GM21528 (cell line): ENCODE measurements at regions not wholly inside any gene's neighbourhood (a gene's known extent, or its start where the extent isn't known, plus 50 kb on each side); places are given as distances from the start of the nearest gene placed in this dataset.
"Not testable (repeated sequence)": the region's sequence is repeated elsewhere in the genome, so short reads cannot be mapped to it uniquely, and the experiment has no call there.

Experiments
- ATAC-seq: cut with Tn5 transposase; IDR thresholded peaks from one replicate; pipeline ENCODE4 v1.9.1; 2021; ENCODE audit warnings: mild to moderate bottlenecking, moderate library complexity; ENCODE audit not compliant: unreplicated experiment, low FRiP score

- no peak for ATAC-seq
These were observed 136.5 kb upstream of the GPR12 start for GRCh38 chr13:26896986-26897668.

GRCh38 chr13:26895808-26896466 is 135.4 kb upstream of the GPR12 start:
- no peak for ATAC-seq

GRCh38 chr13:26895081-26895807 is 134.7 kb upstream of the GPR12 start:
- ATAC-seq, result no peak

GRCh38 chr13:26888632-26889031 is 128.0 kb upstream of the GPR12 start:
- ATAC-seq, result no peak

- no peak for ATAC-seq
These were observed 127.0 kb upstream of the GPR12 start for GRCh38 chr13:26887594-26887993.

- ATAC-seq, result no peak
These were observed 123.1 kb upstream of the GPR12 start for GRCh38 chr13:26883613-26884257.

DNA sequence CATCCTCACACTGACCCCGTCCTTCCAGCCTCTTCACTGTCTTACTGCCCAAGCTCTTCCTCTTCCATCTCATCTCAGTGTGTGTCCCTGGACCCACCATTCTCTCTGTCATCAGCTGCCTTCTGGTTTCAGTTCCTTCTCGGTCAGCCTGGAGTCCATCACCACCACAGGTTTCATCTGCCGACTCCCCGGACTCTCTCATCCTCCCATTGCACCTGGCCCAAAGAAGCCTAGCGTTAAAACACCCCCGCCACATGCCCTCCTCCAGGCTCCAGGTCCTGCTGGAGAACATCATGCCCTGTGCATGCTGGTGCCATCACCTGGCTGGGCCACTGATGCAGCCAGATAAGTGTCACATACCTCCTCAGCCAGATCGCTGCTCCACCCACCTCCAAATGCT is 122.1 kb upstream of the GPR12 start:
- ATAC-seq, result no peak

- no peak for ATAC-seq
These were observed 120.6 kb upstream of the GPR12 start for GRCh38 chr13:26881154-26881553.

- ATAC-seq, result no peak
These were observed 120.1 kb upstream of the GPR12 start for GRCh38 chr13:26880735-26881134.

DNA sequence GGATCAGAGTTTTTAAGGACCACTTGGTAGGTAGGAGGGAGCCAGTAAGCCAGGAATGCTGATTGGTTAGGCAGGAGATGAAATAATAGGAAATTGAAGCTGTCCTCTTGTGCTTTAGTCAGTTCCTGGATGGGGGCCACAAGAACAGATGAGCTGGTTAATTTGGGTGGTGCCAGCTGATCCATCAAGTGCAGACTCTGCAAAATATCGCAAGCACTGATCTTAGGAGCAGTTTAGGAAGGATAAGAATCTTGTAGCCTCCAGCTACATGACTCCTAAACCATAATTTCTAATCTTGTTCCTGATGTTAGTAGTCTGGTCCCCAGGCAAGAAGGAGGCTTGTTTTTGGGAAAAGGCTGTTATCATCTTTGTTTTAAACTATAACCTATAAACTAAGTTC is 117.9 kb upstream of the GPR12 start:
- ATAC-seq, result no peak

DNA sequence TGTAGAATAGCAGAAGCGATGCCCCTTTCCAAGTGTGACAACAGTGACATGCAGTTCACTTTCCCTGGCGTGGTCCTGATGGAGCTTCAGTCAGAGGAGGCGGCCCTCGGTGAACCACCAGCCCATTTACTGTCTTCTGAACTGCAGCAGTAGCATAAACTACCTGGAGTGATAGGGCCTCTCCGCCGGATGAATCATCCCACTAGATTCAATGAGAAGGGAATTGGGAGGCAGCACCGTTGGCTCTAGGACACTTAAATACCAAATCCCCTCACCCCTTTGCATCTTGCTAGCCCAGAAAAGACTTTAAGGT is 112.8 kb upstream of the GPR12 start:
- ATAC-seq, result no peak

- no peak for ATAC-seq
These were observed 112.2 kb upstream of the GPR12 start for GRCh38 chr13:26872525-26873385.

GRCh38 chr13:26867451-26868091 is 107.0 kb upstream of the GPR12 start:
- no peak for ATAC-seq

DNA sequence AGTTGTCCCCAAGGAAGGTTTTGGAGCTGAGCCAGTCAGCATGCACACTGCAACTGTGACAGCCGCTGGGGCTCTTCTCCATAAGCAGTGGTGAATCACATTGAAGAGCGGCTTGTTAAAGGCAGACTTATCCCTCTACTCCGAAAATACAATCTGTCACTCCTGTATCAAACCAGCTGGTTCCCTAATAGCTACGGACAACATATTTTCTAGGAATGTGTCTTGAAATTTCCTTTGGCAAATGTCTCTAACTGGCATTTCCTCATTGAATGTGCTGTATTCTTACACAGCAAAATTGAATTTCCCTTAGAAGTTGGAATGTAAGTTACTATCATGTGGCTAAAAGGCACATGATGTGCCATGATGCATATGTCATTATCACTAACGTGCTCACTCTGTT is 104.0 kb upstream of the GPR12 start:
- no peak for ATAC-seq

DNA sequence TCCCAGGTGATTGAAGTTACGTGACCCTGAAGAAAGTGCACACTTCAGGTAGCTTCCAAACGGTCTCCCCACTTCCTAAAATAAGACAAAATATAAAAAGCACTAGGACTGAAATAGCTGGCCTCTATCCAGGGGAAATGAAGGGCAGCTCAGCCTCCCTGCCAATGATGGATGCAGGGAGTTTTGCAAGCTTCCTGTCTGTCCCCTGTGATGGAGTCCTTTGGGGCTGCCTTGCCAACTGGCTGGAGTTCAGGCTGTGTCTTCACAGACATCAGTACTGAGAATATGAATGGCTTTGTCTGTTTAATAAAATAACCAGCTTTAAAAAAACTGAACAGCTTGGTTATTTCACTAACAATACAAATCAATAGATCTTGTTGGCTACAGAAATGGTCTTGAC is 101.4 kb upstream of the GPR12 start:
- ATAC-seq, result no peak

GRCh38 chr13:26855921-26856320 is 95.3 kb upstream of the GPR12 start:
- no peak for ATAC-seq

- no peak for ATAC-seq
These were observed 94.5 kb upstream of the GPR12 start for GRCh38 chr13:26855071-26855470.

DNA sequence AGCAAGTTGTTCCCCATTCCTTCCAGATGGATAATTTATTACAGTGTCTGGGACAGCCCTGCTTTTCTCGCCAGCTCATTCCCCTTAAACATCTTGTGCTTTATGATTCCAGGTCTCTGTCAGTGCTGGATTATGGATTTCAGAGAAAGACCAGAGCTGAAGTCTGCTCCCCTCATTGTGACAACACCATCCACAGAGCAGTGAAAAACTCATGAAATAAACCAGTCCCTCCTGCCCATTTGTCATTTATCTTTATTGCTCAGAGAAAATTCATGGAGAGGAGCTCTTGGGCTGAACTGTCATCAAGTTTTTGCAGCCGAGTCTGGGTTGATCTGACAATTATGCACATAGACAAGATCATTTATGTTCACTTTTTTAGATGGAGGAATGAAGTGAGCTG is 92.7 kb upstream of the GPR12 start:
- ATAC-seq, result no peak

DNA sequence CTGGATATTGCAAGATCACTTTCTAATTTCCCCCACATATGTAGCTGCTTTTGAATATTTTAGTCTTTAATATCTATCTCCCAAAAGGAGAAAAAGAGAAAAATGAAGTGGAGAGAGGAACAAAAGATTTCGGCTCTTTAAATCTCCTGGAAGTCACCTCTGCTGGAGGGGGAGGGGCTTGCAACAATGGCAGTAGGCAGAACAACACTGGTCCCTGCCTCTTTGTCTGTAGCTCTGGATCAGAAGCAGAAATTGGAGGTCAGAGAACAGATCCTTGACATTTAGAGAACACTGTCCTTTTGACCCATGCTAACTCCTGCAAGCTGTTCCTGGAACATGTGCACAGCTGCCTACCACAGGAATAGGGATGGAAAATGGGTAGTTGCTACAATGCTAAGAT is 86.7 kb upstream of the GPR12 start:
- ATAC-seq, result no peak

DNA sequence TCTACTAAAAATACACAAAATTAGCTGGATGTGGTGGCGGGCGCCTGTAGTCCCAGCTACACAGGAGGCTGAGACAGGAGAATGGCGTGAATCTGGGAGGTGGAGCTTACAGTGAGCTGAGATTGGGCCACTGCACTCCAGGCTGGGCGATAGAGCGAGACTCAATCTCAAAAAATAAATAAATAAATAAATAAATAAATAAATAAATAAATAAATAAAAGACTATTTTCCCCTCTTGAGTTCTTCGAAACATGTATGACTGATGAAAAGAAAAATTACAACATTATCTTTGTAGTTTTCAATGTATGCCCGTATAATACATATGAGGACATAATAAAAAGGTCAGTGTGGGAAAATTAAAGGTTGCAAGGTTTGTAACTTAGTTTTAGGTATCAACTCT is 84.5 kb upstream of the GPR12 start:
- ATAC-seq, result not testable (repeated sequence)
